NCI-H446 (cell line): ENCODE measurements at regions not wholly inside any gene's neighbourhood (a gene's known extent, or its start where the extent isn't known, plus 50 kb on each side); places are given as distances from the start of the nearest gene placed in this dataset.
A peak's percentile ranks its signal among the peaks of the same experiment; 100 is the strongest.

Experiments used
- DNase-seq, 2 experiments: peaks; one replicate each; lab custom pipeline; 2025; lab: John Stamatoyannopoulos, UW

- no peak for DNase-seq
Measured at GRCh38 chr2:155391613-155392130, 693.2 kb downstream of the KCNJ3 start.

GRCh38 chr2:155389224-155389623 is 690.7 kb downstream of the KCNJ3 start:
- DNase-seq = no peak

- DNase-seq = no peak
Measured at GRCh38 chr2:155384555-155385123, 686.1 kb downstream of the KCNJ3 start.

GRCh38 chr2:155382776-155383175 is 684.3 kb downstream of the KCNJ3 start:
- peak; percentile 34 to 36 for DNase-seq

GRCh38 chr2:155381436-155381835 is 682.9 kb downstream of the KCNJ3 start:
- DNase-seq = peak in 1 of 2 experiments; percentile 45

- DNase-seq = no peak
Measured at GRCh38 chr2:155379494-155379893, 681.0 kb downstream of the KCNJ3 start.

- DNase-seq = peak in 1 of 2 experiments; percentile 46
Measured at GRCh38 chr2:155377931-155378444, 679.5 kb downstream of the KCNJ3 start.

- peak; percentile 45 to 73 for DNase-seq
Measured at GRCh38 chr2:155377266-155377680, 678.8 kb downstream of the KCNJ3 start.

- peak; percentile 21 to 56 for DNase-seq
Measured at GRCh38 chr2:155372969-155373368, 674.5 kb downstream of the KCNJ3 start.

GRCh38 chr2:155368934-155369333 is 670.4 kb downstream of the KCNJ3 start:
- peak in 1 of 2 experiments; percentile 62 for DNase-seq

GRCh38 chr2:155364766-155365165 is 666.3 kb downstream of the KCNJ3 start:
- no peak for DNase-seq

- no peak for DNase-seq
Measured at GRCh38 chr2:155363349-155363888, 664.9 kb downstream of the KCNJ3 start.

- DNase-seq = peak in 1 of 2 experiments; percentile 42
Measured at GRCh38 chr2:155357172-155357571, 658.7 kb downstream of the KCNJ3 start.

- DNase-seq = no peak
Measured at GRCh38 chr2:155356250-155356649, 657.8 kb downstream of the KCNJ3 start.

GRCh38 chr2:155350783-155351580 is 652.5 kb downstream of the KCNJ3 start:
- DNase-seq = no peak

GRCh38 chr2:155332016-155332415 is 633.5 kb downstream of the KCNJ3 start:
- DNase-seq = no peak

GRCh38 chr2:155320236-155320635 is 621.7 kb downstream of the KCNJ3 start:
- DNase-seq = no peak

- no peak for DNase-seq
Measured at GRCh38 chr2:155318710-155319109, 620.2 kb downstream of the KCNJ3 start.

GRCh38 chr2:155315768-155316167 is 617.3 kb downstream of the KCNJ3 start:
- DNase-seq = no peak

- peak; percentile 49 to 72 for DNase-seq
Measured at GRCh38 chr2:155310589-155310988, 612.1 kb downstream of the KCNJ3 start.

- peak in 1 of 2 experiments; percentile 10 for DNase-seq
Measured at GRCh38 chr2:155309483-155309882, 611.0 kb downstream of the KCNJ3 start.

- no peak for DNase-seq
Measured at GRCh38 chr2:155308367-155309009, 610.0 kb downstream of the KCNJ3 start.
